NCI-H2196 (cell line): ENCODE measurements at regions not wholly inside any gene's neighbourhood (a gene's known extent, or its start where the extent isn't known, plus 50 kb on each side); places are given as distances from the start of the nearest gene placed in this dataset.

ENCODE experiments used
- DNase-seq: peaks from one replicate; lab custom pipeline; 2025; ENCODE audit not compliant: unreplicated experiment; lab: John Stamatoyannopoulos, UW

GRCh38 chr1:218967254-218967653 lies 206.4 kb upstream of the LYPLAL1 start:
- no peak for DNase-seq

GRCh38 chr1:218967836-218968235 lies 205.8 kb upstream of the LYPLAL1 start:
- DNase-seq = no peak

- DNase-seq = no peak
Observed at GRCh38 chr1:218969006-218969405, 204.7 kb upstream of the LYPLAL1 start.

GRCh38 chr1:218970397-218970990 lies 203.2 kb upstream of the LYPLAL1 start:
- DNase-seq = no peak

GRCh38 chr1:218971156-218971555 lies 202.5 kb upstream of the LYPLAL1 start:
- DNase-seq = no peak

- DNase-seq = no peak
Observed at GRCh38 chr1:218980881-218981280, 192.8 kb upstream of the LYPLAL1 start.

GRCh38 chr1:218982482-218982881 lies 191.2 kb upstream of the LYPLAL1 start:
- DNase-seq = no peak

GRCh38 chr1:218983433-218983832 lies 190.2 kb upstream of the LYPLAL1 start:
- DNase-seq = no peak

- DNase-seq = no peak
Observed at GRCh38 chr1:218983848-218984247, 189.8 kb upstream of the LYPLAL1 start.

- no peak for DNase-seq
Observed at GRCh38 chr1:218985424-218985984, 188.2 kb upstream of the LYPLAL1 start.

GRCh38 chr1:218986816-218987215 lies 186.9 kb upstream of the LYPLAL1 start:
- DNase-seq = no peak

- no peak for DNase-seq
Observed at GRCh38 chr1:218990019-218990418, 183.7 kb upstream of the LYPLAL1 start.

- DNase-seq = no peak
Observed at GRCh38 chr1:218991089-218991488, 182.6 kb upstream of the LYPLAL1 start.

- no peak for DNase-seq
Observed at GRCh38 chr1:218994615-218995014, 179.1 kb upstream of the LYPLAL1 start.

GRCh38 chr1:218995091-218995665 lies 178.5 kb upstream of the LYPLAL1 start:
- DNase-seq = no peak

- DNase-seq = no peak
Observed at GRCh38 chr1:218996362-218996761, 177.3 kb upstream of the LYPLAL1 start.

- no peak for DNase-seq
Observed at GRCh38 chr1:219000005-219000404, 173.7 kb upstream of the LYPLAL1 start.

- DNase-seq = no peak
Observed at GRCh38 chr1:219000631-219001030, 173.0 kb upstream of the LYPLAL1 start.

- no peak for DNase-seq
Observed at GRCh38 chr1:219010720-219011119, 163.0 kb upstream of the LYPLAL1 start.

- no peak for DNase-seq
Observed at GRCh38 chr1:219020386-219020785, 153.3 kb upstream of the LYPLAL1 start.

- DNase-seq = no peak
Observed at GRCh38 chr1:219020846-219021245, 152.8 kb upstream of the LYPLAL1 start.

GRCh38 chr1:219027146-219027673 lies 146.5 kb upstream of the LYPLAL1 start:
- no peak for DNase-seq

- no peak for DNase-seq
Observed at GRCh38 chr1:219031809-219032208, 141.9 kb upstream of the LYPLAL1 start.
